Chondrocyte (in vitro differentiated cells): ENCODE measurements at regions not wholly inside any gene's neighbourhood (a gene's known extent, or its start where the extent isn't known, plus 50 kb on each side); places are given as distances from the start of the nearest gene placed in this dataset.

Experiments
- DNase-seq: peaks from one replicate; pipeline ENCODE4 v3.0.0; 2021; ENCODE audit warnings: mixed read lengths, low spot score
- H3K27ac Mint-ChIP-seq: one replicate; pipeline ENCODE4 v1.8.0; 2021; ENCODE audit warnings: mild to moderate bottlenecking, moderate library complexity, mixed read lengths; ENCODE audit not compliant: unreplicated experiment
- H3K27me3 Mint-ChIP-seq: 2 replicates; pipeline ENCODE4 v1.8.0; 2021; ENCODE audit warnings: low read depth, mixed read lengths
- H3K36me3 Mint-ChIP-seq: 2 replicates; pipeline ENCODE4 v1.8.0; 2021; ENCODE audit warnings: low read depth, mixed read lengths
- H3K4me1 Mint-ChIP-seq: 2 replicates; pipeline ENCODE4 v1.8.0; 2021; ENCODE audit warnings: low read depth, mild to moderate bottlenecking, mixed read lengths
- H3K4me3 Mint-ChIP-seq: one replicate; pipeline ENCODE4 v1.8.0; 2021; ENCODE audit warnings: mild to moderate bottlenecking, moderate library complexity, mixed read lengths; ENCODE audit not compliant: unreplicated experiment
- H3K9me3 Mint-ChIP-seq: 2 replicates; pipeline ENCODE4 v1.8.0; 2021; ENCODE audit warnings: low read depth, mixed read lengths
- CTCF ChIP-seq: fragments of 200-600 bp; sonication (generic); IDR thresholded peaks from 2 replicates; pipeline ENCODE4 v1.5.0; 2021; ENCODE audit warnings: antibody characterized with exemption, mild to moderate bottlenecking, moderate library complexity

GRCh38 chr2:190799999-190800398 lies 80.6 kb upstream of the GLS start:
- no peak overlapping the region for H3K27ac Mint-ChIP-seq
- no peak for DNase-seq
- no peak for TF ChIP-seq CTCF
- no peaks in the 10 kb centered on the region for H3K36me3 Mint-ChIP-seq
- no peaks in the 10 kb centered on the region for H3K9me3 Mint-ChIP-seq
- H3K4me3 Mint-ChIP-seq, result no peak overlapping the region
- H3K27me3 Mint-ChIP-seq, result no peaks in the 10 kb centered on the region
- H3K4me1 Mint-ChIP-seq, result peaks cover under 1% of the 10 kb centered on the region

- no peak for DNase-seq
- H3K9me3 Mint-ChIP-seq, result no peaks in the 10 kb centered on the region
- no peak for TF ChIP-seq CTCF
- no peak overlapping the region for H3K27ac Mint-ChIP-seq
- H3K4me3 Mint-ChIP-seq, result no peak overlapping the region
- H3K36me3 Mint-ChIP-seq, result no peaks in the 10 kb centered on the region
- H3K27me3 Mint-ChIP-seq, result no peaks in the 10 kb centered on the region
- H3K4me1 Mint-ChIP-seq, result no peaks in the 10 kb centered on the region
Observed at GRCh38 chr2:190800528-190800927, 80.1 kb upstream of the GLS start.

- no peak for TF ChIP-seq CTCF
- Mint-ChIP-seq H3K36me3 (no peaks in the 10 kb centered on the region), H3K4me3 (no peak overlapping the region), H3K27me3 (no peaks in the 10 kb centered on the region), H3K4me1 (no peaks in the 10 kb centered on the region), H3K27ac (no peak overlapping the region), H3K9me3 (no peaks in the 10 kb centered on the region)
- DNase-seq, result no peak
Observed at GRCh38 chr2:190802129-190802528, 78.5 kb upstream of the GLS start.

GRCh38 chr2:190802626-190803209 lies 77.9 kb upstream of the GLS start:
- TF ChIP-seq CTCF, result no peak
- no peaks in the 10 kb centered on the region for H3K36me3 Mint-ChIP-seq
- no peak for DNase-seq
- H3K27ac Mint-ChIP-seq, result no peak overlapping the region
- no peaks in the 10 kb centered on the region for H3K27me3 Mint-ChIP-seq
- peaks cover 1% of the 10 kb centered on the region for H3K4me1 Mint-ChIP-seq
- no peaks in the 10 kb centered on the region for H3K9me3 Mint-ChIP-seq
- no peak overlapping the region for H3K4me3 Mint-ChIP-seq

GRCh38 chr2:190804182-190804795 lies 76.3 kb upstream of the GLS start:
- Mint-ChIP-seq H3K9me3 (no peaks in the 10 kb centered on the region), H3K36me3 (no peaks in the 10 kb centered on the region), H3K27ac (no peak overlapping the region), H3K27me3 (no peaks in the 10 kb centered on the region), H3K4me1 (peaks cover 3% of the 10 kb centered on the region), H3K4me3 (no peak overlapping the region)
- peak; percentile 86 for TF ChIP-seq CTCF
- no peak for DNase-seq
